ENCODE measurements at regions not wholly inside any gene's neighbourhood (a gene's known extent, or its start where the extent isn't known, plus 50 kb on each side); places are given as distances from the start of the nearest gene placed in this dataset.

DNA sequence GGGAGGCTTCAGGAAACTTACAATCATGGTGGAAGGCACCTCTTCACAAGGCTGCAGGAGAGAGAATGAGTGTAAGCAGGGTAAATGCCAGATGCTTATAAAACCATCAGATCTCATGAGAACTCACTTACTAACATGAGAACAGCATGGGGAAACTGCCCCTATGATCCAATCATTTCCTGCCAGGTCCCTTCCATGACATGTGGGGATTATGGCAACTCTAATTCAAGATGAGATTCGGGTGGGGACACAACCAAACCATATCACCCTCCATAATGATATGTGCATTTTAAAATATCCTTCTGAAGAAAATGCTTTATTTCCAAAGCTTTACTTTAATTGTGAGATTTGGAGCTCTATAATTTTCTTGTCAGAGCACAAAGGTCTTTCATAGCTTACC lies 154.1 kb upstream of the CENPW start:
- H3K4me3 ChIP-seq, result no peak overlapping the region
- intact Hi-C loops (cut with DNase I), result no loop called here
- TF ChIP-seq, protein P1, sequence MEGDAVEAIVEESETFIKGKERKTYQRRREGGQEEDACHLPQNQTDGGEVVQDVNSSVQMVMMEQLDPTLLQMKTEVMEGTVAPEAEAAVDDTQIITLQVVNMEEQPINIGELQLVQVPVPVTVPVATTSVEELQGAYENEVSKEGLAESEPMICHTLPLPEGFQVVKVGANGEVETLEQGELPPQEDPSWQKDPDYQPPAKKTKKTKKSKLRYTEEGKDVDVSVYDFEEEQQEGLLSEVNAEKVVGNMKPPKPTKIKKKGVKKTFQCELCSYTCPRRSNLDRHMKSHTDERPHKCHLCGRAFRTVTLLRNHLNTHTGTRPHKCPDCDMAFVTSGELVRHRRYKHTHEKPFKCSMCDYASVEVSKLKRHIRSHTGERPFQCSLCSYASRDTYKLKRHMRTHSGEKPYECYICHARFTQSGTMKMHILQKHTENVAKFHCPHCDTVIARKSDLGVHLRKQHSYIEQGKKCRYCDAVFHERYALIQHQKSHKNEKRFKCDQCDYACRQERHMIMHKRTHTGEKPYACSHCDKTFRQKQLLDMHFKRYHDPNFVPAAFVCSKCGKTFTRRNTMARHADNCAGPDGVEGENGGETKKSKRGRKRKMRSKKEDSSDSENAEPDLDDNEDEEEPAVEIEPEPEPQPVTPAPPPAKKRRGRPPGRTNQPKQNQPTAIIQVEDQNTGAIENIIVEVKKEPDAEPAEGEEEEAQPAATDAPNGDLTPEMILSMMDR (IDR thresholded peaks at IDR 0.05), result no peak
- peaks cover 0 to 11% of the 10 kb centered on the region in 2 donors for H3K4me1 ChIP-seq
- no peak overlapping the region for H3K27ac ChIP-seq
- no peaks in the 10 kb centered on the region for H3K36me3 ChIP-seq
- DNase-seq (ENCODE audit: low spot score in 2 of 2), result no peak
- H3K27me3 ChIP-seq, result no peaks in the 10 kb centered on the region
- no peaks in the 10 kb centered on the region for H3K9me3 ChIP-seq

DNA sequence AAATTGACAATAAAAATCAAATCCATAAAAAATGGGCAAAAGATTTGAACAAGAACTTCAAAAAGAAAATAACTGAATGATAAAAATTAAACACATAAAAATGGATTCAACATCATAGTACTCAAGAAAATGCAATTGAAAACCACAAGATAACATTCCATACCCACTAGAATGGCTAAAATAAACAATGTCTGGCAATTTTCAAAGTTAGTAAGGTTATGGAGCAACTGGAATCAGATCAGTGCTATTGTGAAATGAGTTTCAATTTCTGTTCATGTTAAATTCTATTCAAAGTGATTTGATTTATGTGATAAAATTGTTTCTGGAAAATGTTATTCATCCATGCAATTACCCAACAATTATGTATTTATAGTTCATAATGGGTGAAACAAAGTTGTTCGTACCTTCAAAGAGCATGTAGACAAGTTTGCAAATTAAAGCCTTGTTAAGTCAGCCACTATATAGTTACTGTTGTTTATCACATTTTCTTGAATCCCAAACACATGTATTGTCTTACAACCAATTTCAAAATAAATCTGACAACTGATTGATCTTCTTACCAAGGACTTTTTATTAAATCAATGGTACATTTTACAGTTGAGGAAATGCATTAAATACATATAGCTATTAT lies 151.5 kb upstream of the CENPW start:
- Histone ChIP-seq H3K4me3 (no peak overlapping the region), H3K4me1 (peaks cover 0 to 3% of the 10 kb centered on the region in 2 donors), H3K9me3 (no peaks in the 10 kb centered on the region), H3K36me3 (no peaks in the 10 kb centered on the region), H3K27ac (no peak overlapping the region), H3K27me3 (no peaks in the 10 kb centered on the region)
- TF ChIP-seq, protein P1 (IDR thresholded peaks at IDR 0.05), result no peak
- DNase-seq (ENCODE audit: low spot score in 2 of 2), result no peak
- intact Hi-C loops (cut with DNase I), result no loop called here

DNA sequence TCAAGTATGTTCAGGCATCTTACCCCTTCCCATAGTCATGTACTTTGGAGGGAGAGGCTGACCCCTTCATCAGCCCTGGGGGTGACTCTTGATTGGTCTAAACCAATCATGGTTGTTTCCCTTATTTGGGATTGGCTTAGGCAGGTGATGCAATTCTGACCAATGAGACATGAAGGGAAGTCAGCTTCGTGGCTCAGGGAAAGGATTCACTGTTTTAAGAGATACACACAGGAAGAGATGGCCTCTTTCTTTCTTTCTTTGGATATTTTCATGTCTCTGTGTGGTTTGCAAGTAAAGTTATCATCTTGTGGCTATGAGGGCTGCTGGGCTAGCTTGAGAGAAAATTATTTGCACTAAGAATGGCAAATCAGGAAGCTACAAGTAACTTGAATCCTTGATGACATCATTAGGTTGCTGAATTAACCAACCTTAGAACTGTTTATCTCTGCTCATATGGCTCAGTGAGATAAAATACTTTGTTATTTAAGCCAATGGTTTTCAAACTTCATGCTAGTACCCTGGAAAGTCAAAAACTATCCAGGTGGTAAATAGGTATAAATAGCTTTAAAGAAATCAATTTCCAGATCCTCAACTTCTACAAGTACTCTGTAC lies 144.2 kb upstream of the CENPW start:
- TF ChIP-seq, protein P1 (IDR thresholded peaks at IDR 0.05), result no peak
- Histone ChIP-seq H3K27me3 (no peaks in the 10 kb centered on the region), H3K27ac (no peak overlapping the region), H3K4me3 (no peak overlapping the region), H3K9me3 (no peaks in the 10 kb centered on the region), H3K36me3 (no peaks in the 10 kb centered on the region), H3K4me1 (no peaks in the 10 kb centered on the region)
- intact Hi-C loops (cut with DNase I), result no loop called here
- no peak for DNase-seq (ENCODE audit: low spot score in 2 of 2)

DNA sequence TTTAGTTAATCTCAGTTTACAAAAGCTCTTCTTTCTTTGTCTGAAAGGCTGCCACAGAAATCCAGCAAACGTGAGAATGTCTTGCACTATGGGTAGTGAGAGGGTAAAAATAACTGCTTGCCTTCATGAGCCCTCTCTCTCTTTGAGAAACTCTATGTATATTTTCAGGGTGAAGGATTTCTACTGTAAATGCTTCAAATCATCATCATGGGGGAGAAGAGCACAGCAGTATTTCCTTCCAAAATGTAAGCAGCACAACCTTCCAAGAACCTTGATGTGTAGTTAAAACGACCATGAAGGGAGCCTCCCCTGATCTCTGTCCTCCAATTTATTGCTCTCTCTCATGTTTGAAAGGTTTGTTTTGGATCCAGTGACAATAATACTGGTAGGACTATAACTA lies 141.3 kb upstream of the CENPW start:
- no peaks in the 10 kb centered on the region for H3K36me3 ChIP-seq
- TF ChIP-seq, protein P1 (IDR thresholded peaks at IDR 0.05), result no peak
- no peaks in the 10 kb centered on the region for H3K9me3 ChIP-seq
- no peak overlapping the region for H3K4me3 ChIP-seq
- DNase-seq (ENCODE audit: low spot score in 2 of 2), result no peak
- H3K4me1 ChIP-seq, result no peaks in the 10 kb centered on the region
- no peak overlapping the region for H3K27ac ChIP-seq
- no peaks in the 10 kb centered on the region for H3K27me3 ChIP-seq
- intact Hi-C loops (cut with DNase I), result no loop called here

DNA sequence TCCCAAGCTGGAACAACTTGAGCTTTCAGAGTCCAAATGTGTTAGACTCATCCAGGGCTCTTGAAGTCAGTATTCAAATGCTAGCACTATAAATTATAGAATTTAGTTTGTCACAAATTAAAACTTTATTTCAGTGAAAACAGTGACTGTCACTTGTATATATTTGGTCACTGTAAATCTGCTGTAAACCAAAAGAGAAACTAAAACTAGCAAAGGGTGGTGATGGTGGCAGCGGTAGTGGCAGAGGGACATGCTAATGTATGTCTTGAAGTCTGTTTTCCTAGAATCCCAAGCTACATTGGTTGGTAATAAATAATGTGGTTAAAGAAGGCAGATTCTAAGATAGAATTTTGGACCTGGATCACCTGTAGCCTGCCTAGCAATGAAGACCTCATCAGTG lies 140.4 kb upstream of the CENPW start:
- H3K27ac ChIP-seq, result no peak overlapping the region
- DNase-seq (ENCODE audit: low spot score in 2 of 2), result no peak
- H3K27me3 ChIP-seq, result no peaks in the 10 kb centered on the region
- H3K4me1 ChIP-seq, result no peaks in the 10 kb centered on the region
- H3K9me3 ChIP-seq, result no peaks in the 10 kb centered on the region
- intact Hi-C loops (cut with DNase I), result no loop called here
- H3K36me3 ChIP-seq, result no peaks in the 10 kb centered on the region
- TF ChIP-seq, protein P1 (IDR thresholded peaks at IDR 0.05), result no peak
- no peak overlapping the region for H3K4me3 ChIP-seq
